GM21529 (cell line): ENCODE measurements at regions not wholly inside any gene's neighbourhood (a gene's known extent, or its start where the extent isn't known, plus 50 kb on each side); places are given as distances from the start of the nearest gene placed in this dataset.
"Not testable (repeated sequence)": the region's sequence is repeated elsewhere in the genome, so short reads cannot be mapped to it uniquely, and the experiment has no call there.

ENCODE experiments used
- ATAC-seq: cut with Tn5 transposase; IDR thresholded peaks from one replicate; pipeline ENCODE4 v1.9.1; 2021; ENCODE audit not compliant: unreplicated experiment

- ATAC-seq = no peak
Observed at GRCh38 chr4:141518222-141518621, 118.2 kb upstream of the IL15 start.

GRCh38 chr4:141524116-141524515 is 112.3 kb upstream of the IL15 start:
- no peak for ATAC-seq

- no peak for ATAC-seq
Observed at GRCh38 chr4:141524841-141525240, 111.5 kb upstream of the IL15 start.

- ATAC-seq = no peak
Observed at GRCh38 chr4:141530627-141531026, 105.8 kb upstream of the IL15 start.

- no peak for ATAC-seq
Observed at GRCh38 chr4:141534985-141535384, 101.4 kb upstream of the IL15 start.

GRCh38 chr4:141538001-141538400 is 98.4 kb upstream of the IL15 start:
- ATAC-seq = no peak

GRCh38 chr4:141540643-141541042 is 95.7 kb upstream of the IL15 start:
- ATAC-seq = no peak

GRCh38 chr4:141541851-141542250 is 94.5 kb upstream of the IL15 start:
- no peak for ATAC-seq

GRCh38 chr4:141543176-141543575 is 93.2 kb upstream of the IL15 start:
- ATAC-seq = no peak

- no peak for ATAC-seq
Observed at GRCh38 chr4:141543706-141544105, 92.7 kb upstream of the IL15 start.

GRCh38 chr4:141548791-141549190 is 87.6 kb upstream of the IL15 start:
- ATAC-seq = no peak

GRCh38 chr4:141560056-141560455 is 76.3 kb upstream of the IL15 start:
- peak; percentile 73 for ATAC-seq

- ATAC-seq = no peak
Observed at GRCh38 chr4:141562649-141563048, 73.7 kb upstream of the IL15 start.

- no peak for ATAC-seq
Observed at GRCh38 chr4:141563723-141564122, 72.7 kb upstream of the IL15 start.

GRCh38 chr4:141564961-141565360 is 71.4 kb upstream of the IL15 start:
- not testable (repeated sequence) for ATAC-seq

- ATAC-seq = no peak
Observed at GRCh38 chr4:141565379-141566089, 70.8 kb upstream of the IL15 start.

GRCh38 chr4:141567326-141567915 is 69.0 kb upstream of the IL15 start:
- ATAC-seq = no peak

GRCh38 chr4:141569141-141569540 is 67.2 kb upstream of the IL15 start:
- ATAC-seq = no peak

- no peak for ATAC-seq
Observed at GRCh38 chr4:141570290-141570689, 66.1 kb upstream of the IL15 start.

GRCh38 chr4:141571362-141571761 is 65.0 kb upstream of the IL15 start:
- no peak for ATAC-seq

- no peak for ATAC-seq
Observed at GRCh38 chr4:141571793-141572192, 64.6 kb upstream of the IL15 start.

- no peak for ATAC-seq
Observed at GRCh38 chr4:141573678-141574077, 62.7 kb upstream of the IL15 start.

- no peak for ATAC-seq
Observed at GRCh38 chr4:141575884-141576283, 60.5 kb upstream of the IL15 start.
